Tibial nerve (tissue), 4 donors: ENCODE measurements at regions not wholly inside any gene's neighbourhood (a gene's known extent, or its start where the extent isn't known, plus 50 kb on each side); places are given as distances from the start of the nearest gene placed in this dataset.

ENCODE experiments used
- DNase-seq, 2 donors: peaks; one replicate each; pipeline ENCODE4 v3.0.0-alpha.2; 2019; ENCODE audit warnings: low spot score in 2 of 2
- H3K27ac ChIP-seq, 4 donors: fragments of 200-600 bp; sonication (generic) in 3 of 4; one replicate each; pipeline ENCODE4 v1.5.1; 2017 to 2019; ENCODE audit warnings: mild to moderate bottlenecking in 1 of 4
- H3K27me3 ChIP-seq, 2 donors: fragments of 200-600 bp; sonication (generic) in 1 of 2; one replicate each; pipeline versions ENCODE4 v1.5.1 to v1.6.0; 2017 to 2019
- H3K36me3 ChIP-seq, 3 donors: fragments of 200-600 bp; sonication (generic); one replicate each; pipeline ENCODE4 v1.5.1; 2018 to 2019
- H3K4me1 ChIP-seq, 4 donors: fragments of 200-600 bp; sonication (generic) in 3 of 4; one replicate each; pipeline ENCODE4 v1.5.1; 2017 to 2019
- H3K4me3 ChIP-seq, 4 donors: fragments of 200-600 bp; sonication (generic) in 3 of 4; one replicate each; pipeline ENCODE4 v1.5.1; 2017 to 2019; ENCODE audit warnings: mild to moderate bottlenecking in 1 of 4, moderate library complexity in 1 of 4
- H3K9me3 ChIP-seq, 4 donors: fragments of 200-600 bp; sonication (generic) in 3 of 4; one replicate each; pipeline ENCODE4 v1.5.1; 2017 to 2019
- EP300 ChIP-seq, 2 donors: sonication (generic); formaldehyde crosslinking; IDR thresholded peaks; one replicate each; pipeline ENCODE4 v1.6.1; 2017; ENCODE audit warnings: antibody characterized with exemption in 2 of 2, mild to moderate bottlenecking in 1 of 2
- POLR2A ChIP-seq, 2 donors: fragments of 450-650 bp; IDR thresholded peaks; one replicate each; pipeline ENCODE4 v1.6.1; 2017; ENCODE audit warnings: antibody characterized with exemption in 2 of 2, mild to moderate bottlenecking in 2 of 2, moderate library complexity in 2 of 2
- WGBS, 2 donors: methylation state at CpG; one replicate each; pipeline ENCODE4 v1.1.5; 2018; 5-methylcytosine and 5-hydroxymethylcytosine counted together
- TF ChIP-seq, protein P1 (sequence below), 5 experiments: fragments of 200-600 bp in 3 of 5; fragments of 450-650 bp in 2 of 5; sonication (generic) in 3 of 5; IDR thresholded peaks; one replicate each; pipeline ENCODE4 v1.5.1; 2016 to 2019; ENCODE audit warnings: antibody characterized with exemption in 5 of 5, mild to moderate bottlenecking in 3 of 5, moderate library complexity in 2 of 5

GRCh38 chr2:145412155-145412554 lies 892.2 kb upstream of the ZEB2 start:
- H3K27me3 ChIP-seq, result no peaks in the 10 kb centered on the region
- H3K36me3 ChIP-seq, result no peaks in the 10 kb centered on the region
- H3K9me3 ChIP-seq, result peaks cover 0 to 4% (median 0%) of the 10 kb centered on the region in 4 donors
- H3K4me1 ChIP-seq, result no peaks in the 10 kb centered on the region
- no peak overlapping the region for H3K27ac ChIP-seq
- 80 to 86% methylated on average over 4 of the region's 4 CpGs for WGBS, 2 donors
- DNase-seq, result no peak
- TF ChIP-seq, protein P1, sequence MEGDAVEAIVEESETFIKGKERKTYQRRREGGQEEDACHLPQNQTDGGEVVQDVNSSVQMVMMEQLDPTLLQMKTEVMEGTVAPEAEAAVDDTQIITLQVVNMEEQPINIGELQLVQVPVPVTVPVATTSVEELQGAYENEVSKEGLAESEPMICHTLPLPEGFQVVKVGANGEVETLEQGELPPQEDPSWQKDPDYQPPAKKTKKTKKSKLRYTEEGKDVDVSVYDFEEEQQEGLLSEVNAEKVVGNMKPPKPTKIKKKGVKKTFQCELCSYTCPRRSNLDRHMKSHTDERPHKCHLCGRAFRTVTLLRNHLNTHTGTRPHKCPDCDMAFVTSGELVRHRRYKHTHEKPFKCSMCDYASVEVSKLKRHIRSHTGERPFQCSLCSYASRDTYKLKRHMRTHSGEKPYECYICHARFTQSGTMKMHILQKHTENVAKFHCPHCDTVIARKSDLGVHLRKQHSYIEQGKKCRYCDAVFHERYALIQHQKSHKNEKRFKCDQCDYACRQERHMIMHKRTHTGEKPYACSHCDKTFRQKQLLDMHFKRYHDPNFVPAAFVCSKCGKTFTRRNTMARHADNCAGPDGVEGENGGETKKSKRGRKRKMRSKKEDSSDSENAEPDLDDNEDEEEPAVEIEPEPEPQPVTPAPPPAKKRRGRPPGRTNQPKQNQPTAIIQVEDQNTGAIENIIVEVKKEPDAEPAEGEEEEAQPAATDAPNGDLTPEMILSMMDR (IDR thresholded peaks at IDR 0.05), result no peak
- no peak for TF ChIP-seq EP300 (IDR thresholded peaks at IDR 0.05)
- TF ChIP-seq POLR2A (IDR thresholded peaks at IDR 0.05), result no peak
- no peak overlapping the region for H3K4me3 ChIP-seq

GRCh38 chr2:145411493-145411892 lies 891.6 kb upstream of the ZEB2 start:
- Histone ChIP-seq H3K36me3 (no peaks in the 10 kb centered on the region), H3K4me3 (no peak overlapping the region), H3K27ac (no peak overlapping the region), H3K9me3 (peaks cover 0 to 4% (median 0%) of the 10 kb centered on the region in 4 donors), H3K4me1 (no peaks in the 10 kb centered on the region), H3K27me3 (no peaks in the 10 kb centered on the region)
- no peak for DNase-seq
- TF ChIP-seq POLR2A (IDR thresholded peaks at IDR 0.05) (no peak), EP300 (IDR thresholded peaks at IDR 0.05) (no peak)
- 74 to 75% methylated on average over 4 of the region's 4 CpGs for WGBS, 2 donors

- H3K36me3 ChIP-seq, result no peaks in the 10 kb centered on the region
- no peak overlapping the region for H3K27ac ChIP-seq
- H3K9me3 ChIP-seq, result no peaks in the 10 kb centered on the region
- H3K4me3 ChIP-seq, result no peak overlapping the region
- TF ChIP-seq POLR2A (IDR thresholded peaks at IDR 0.05) (no peak), EP300 (IDR thresholded peaks at IDR 0.05) (no peak)
- TF ChIP-seq, protein P1 (IDR thresholded peaks at IDR 0.05), result no peak
- no peak for DNase-seq
- 88 to 91% methylated on average over 2 of the region's 2 CpGs for WGBS, 2 donors
- no peaks in the 10 kb centered on the region for H3K4me1 ChIP-seq
- H3K27me3 ChIP-seq, result no peaks in the 10 kb centered on the region
These were observed 890.2 kb upstream of the ZEB2 start for GRCh38 chr2:145410086-145410485.

DNA sequence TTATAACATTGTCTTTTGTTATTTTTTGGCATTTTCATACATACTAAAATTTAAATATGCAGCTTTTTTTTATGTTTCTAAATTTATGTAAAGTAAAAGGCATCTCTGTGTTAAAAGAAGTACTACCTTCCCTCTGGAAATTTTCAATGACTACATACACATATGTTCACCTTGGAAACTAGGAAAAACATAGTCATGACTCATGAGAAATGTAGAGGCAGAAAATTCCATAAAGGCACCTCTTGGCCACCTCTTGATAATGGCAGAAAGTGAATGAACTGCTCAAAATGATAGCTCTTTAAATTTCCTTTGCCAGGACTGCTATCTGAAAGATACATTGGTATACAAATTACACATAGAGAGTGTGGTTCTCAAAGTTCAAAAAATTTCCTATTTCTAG lies 889.1 kb upstream of the ZEB2 start:
- no peaks in the 10 kb centered on the region for H3K36me3 ChIP-seq
- H3K27me3 ChIP-seq, result no peaks in the 10 kb centered on the region
- no peak overlapping the region for H3K27ac ChIP-seq
- no peaks in the 10 kb centered on the region for H3K4me1 ChIP-seq
- H3K9me3 ChIP-seq, result no peaks in the 10 kb centered on the region
- H3K4me3 ChIP-seq, result no peak overlapping the region
- TF ChIP-seq POLR2A (IDR thresholded peaks at IDR 0.05), result no peak
- no peak for TF ChIP-seq EP300 (IDR thresholded peaks at IDR 0.05)
- TF ChIP-seq, protein P1 (IDR thresholded peaks at IDR 0.05), result no peak
- DNase-seq, result no peak

DNA sequence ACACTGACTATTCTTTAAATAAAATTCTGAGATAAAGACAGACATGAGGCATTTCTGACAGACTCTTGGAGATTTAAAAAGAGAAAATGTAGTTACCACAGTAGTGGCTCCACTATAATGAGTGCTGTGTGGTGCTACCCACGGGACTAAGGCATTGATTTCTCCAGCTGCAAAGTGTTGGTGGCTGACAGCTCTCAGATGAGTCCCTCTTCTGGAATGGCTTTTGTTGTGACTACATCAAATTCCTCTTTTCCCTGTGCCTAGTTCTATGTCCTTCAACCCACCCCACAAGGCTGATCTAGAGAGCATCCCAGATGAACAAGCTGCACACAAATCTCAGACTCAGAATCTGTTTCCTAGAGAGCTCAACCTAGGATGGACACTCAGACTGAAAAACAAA lies 884.8 kb upstream of the ZEB2 start:
- H3K4me1 ChIP-seq, result no peaks in the 10 kb centered on the region
- TF ChIP-seq EP300 (IDR thresholded peaks at IDR 0.05) (no peak), POLR2A (IDR thresholded peaks at IDR 0.05) (no peak)
- TF ChIP-seq, protein P1 (IDR thresholded peaks at IDR 0.05), result no peak
- H3K36me3 ChIP-seq, result no peaks in the 10 kb centered on the region
- no peak overlapping the region for H3K4me3 ChIP-seq
- DNase-seq, result no peak
- H3K9me3 ChIP-seq, result no peaks in the 10 kb centered on the region
- no peaks in the 10 kb centered on the region for H3K27me3 ChIP-seq
- 50 to 77% methylated on average over 1 of the region's 1 CpG for WGBS, 2 donors
- H3K27ac ChIP-seq, result no peak overlapping the region

GRCh38 chr2:145402706-145403277 lies 882.9 kb upstream of the ZEB2 start:
- Histone ChIP-seq H3K36me3 (no peaks in the 10 kb centered on the region), H3K4me3 (no peak overlapping the region), H3K4me1 (no peaks in the 10 kb centered on the region), H3K27ac (no peak overlapping the region), H3K9me3 (no peaks in the 10 kb centered on the region), H3K27me3 (no peaks in the 10 kb centered on the region)
- no peak for DNase-seq
- 95 to 96% methylated on average over 2 of the region's 2 CpGs for WGBS, 2 donors
- TF ChIP-seq EP300 (IDR thresholded peaks at IDR 0.05) (no peak), POLR2A (IDR thresholded peaks at IDR 0.05) (no peak)
- TF ChIP-seq, protein P1 (IDR thresholded peaks at IDR 0.05), result no peak
